Neural cell (in vitro differentiated cells): ENCODE measurements at regions not wholly inside any gene's neighbourhood (a gene's known extent, or its start where the extent isn't known, plus 50 kb on each side); places are given as distances from the start of the nearest gene placed in this dataset.
"Not testable (repeated sequence)": the region's sequence is repeated elsewhere in the genome, so short reads cannot be mapped to it uniquely, and the experiment has no call there.

ENCODE experiments used
- H2AFZ ChIP-seq: fragments of 200-600, 300-800 bp; sonication (generic), shearing (Covaris generic); 2 replicates; pipeline ENCODE4 v1.6.0; 2014; ENCODE audit warnings: low read depth, mild to moderate bottlenecking, antibody characterized with exemption, low read length, moderate library complexity
- H3F3A ChIP-seq: fragments of 200-600 bp; shearing (Covaris generic); 2 replicates; pipeline ENCODE4 v1.6.1; 2016; ENCODE audit warnings: mild to moderate bottlenecking, moderate library complexity, mixed read lengths, antibody characterized with exemption, low read length; ENCODE audit not compliant: insufficient read depth, poor library complexity, severe bottlenecking
- H3K27ac ChIP-seq: fragments of 200-600, 300-800 bp; sonication (generic), shearing (Covaris generic); 2 replicates; pipeline ENCODE4 v1.5.1; 2014; ENCODE audit warnings: mild to moderate bottlenecking, low read length, moderate library complexity
- H3K27me3 ChIP-seq: fragments of 300-800, 200-600 bp; sonication (generic), shearing (Covaris generic); 2 replicates; pipeline ENCODE4 v1.6.0; 2014; ENCODE audit warnings: mild to moderate bottlenecking, low read depth, low read length, moderate library complexity; ENCODE audit not compliant: insufficient read depth
- H3K36me3 ChIP-seq: fragments of 300-800, 200-600 bp; sonication (generic), shearing (Covaris generic); 2 replicates; pipeline ENCODE4 v1.5.1; 2014; ENCODE audit warnings: mild to moderate bottlenecking, antibody characterized with exemption, low read length, moderate library complexity; ENCODE audit not compliant: insufficient read depth
- H3K4me2 ChIP-seq: fragments of 300-800, 200-600 bp; sonication (generic), shearing (Covaris generic); 2 replicates; pipeline ENCODE4 v1.6.0; 2014; ENCODE audit warnings: mild to moderate bottlenecking, low read length
- H3K4me3 ChIP-seq: fragments of 300-800, 200-600 bp; sonication (generic), shearing (Covaris generic); 2 replicates; pipeline ENCODE4 v1.5.1; 2014; ENCODE audit warnings: mild to moderate bottlenecking, low read length, moderate library complexity
- H3K79me2 ChIP-seq: fragments of 200-600 bp; shearing (Covaris generic); replicated peaks from 2 replicates; pipeline ENCODE4 v1.6.0; 2014; ENCODE audit warnings: mild to moderate bottlenecking, low read length, moderate library complexity; ENCODE audit not compliant: insufficient read depth
- H3K9ac ChIP-seq: fragments of 300-800, 200-600 bp; sonication (generic), shearing (Covaris generic); 2 replicates; pipeline ENCODE4 v1.6.1; 2016; ENCODE audit warnings: mild to moderate bottlenecking, low read length, mixed read lengths
- H3K9me2 ChIP-seq: fragments of 200-600 bp; shearing (Covaris generic); 2 replicates; pipeline ENCODE4 v1.6.1; 2016; ENCODE audit warnings: mild to moderate bottlenecking, low read length, mixed read lengths; ENCODE audit not compliant: insufficient read depth
- H3K9me3 ChIP-seq: fragments of 200-600, 300-800 bp; sonication (generic), shearing (Covaris generic); 2 replicates; pipeline ENCODE4 v1.6.1; 2016; ENCODE audit warnings: mild to moderate bottlenecking, mixed run types, low read length, moderate library complexity, mixed read lengths
- H4K20me1 ChIP-seq: fragments of 200-600 bp; shearing (Covaris generic); 2 replicates; pipeline ENCODE4 v1.6.1; 2016; ENCODE audit warnings: mild to moderate bottlenecking, mixed run types; ENCODE audit not compliant: insufficient read depth
- EP300 ChIP-seq: fragments of 450-650 bp; conservative IDR thresholded peaks from 2 replicates; pipeline ENCODE4 v1.6.1; 2014; ENCODE audit warnings: antibody characterized with exemption, mild to moderate bottlenecking, moderate library complexity; ENCODE audit not compliant: poor library complexity, severe bottlenecking
- EZH2 ChIP-seq: fragments of 200-600, 300-800 bp; shearing (Covaris generic), sonication (generic); IDR thresholded peaks from 2 replicates; pipeline ENCODE4 v1.6.1; 2014; ENCODE audit warnings: antibody characterized with exemption, low read length, borderline replicate concordance, mild to moderate bottlenecking; ENCODE audit not compliant: insufficient read depth, poor library complexity, severe bottlenecking
- MXI1 ChIP-seq: fragments of 450-650 bp; conservative IDR thresholded peaks from 2 replicates; pipeline ENCODE4 v1.6.1; 2014; ENCODE audit warnings: antibody characterized with exemption, mild to moderate bottlenecking; ENCODE audit not compliant: poor library complexity, severe bottlenecking
- RAD21 ChIP-seq: fragments of 450-650 bp; conservative IDR thresholded peaks from 2 replicates; pipeline ENCODE4 v1.6.1; 2014; ENCODE audit warnings: antibody characterized with exemption, mild to moderate bottlenecking, moderate library complexity
- REST ChIP-seq: IDR thresholded peaks from 2 replicates; pipeline ENCODE4 v1.6.1; 2012; ENCODE audit warnings: borderline replicate concordance
- SMC3 ChIP-seq: fragments of 450-650 bp; conservative IDR thresholded peaks from 2 replicates; pipeline ENCODE4 v1.6.1; 2014; ENCODE audit warnings: antibody characterized with exemption, mild to moderate bottlenecking, moderate library complexity; ENCODE audit not compliant: poor library complexity

GRCh38 chr6:144666781-144667180 lies 381.6 kb downstream of the UTRN start:
- no peaks in the 10 kb centered on the region for H3K9me2 ChIP-seq
- H3K4me2 ChIP-seq: no peak overlapping the region
- H3K36me3 ChIP-seq: no peaks in the 10 kb centered on the region
- H4K20me1 ChIP-seq: no peaks in the 10 kb centered on the region
- H3F3A ChIP-seq: peaks cover 3% of the 10 kb centered on the region
- H3K9me3 ChIP-seq: no peaks in the 10 kb centered on the region
- H3K27me3 ChIP-seq: no peaks in the 10 kb centered on the region
- H3K4me3 ChIP-seq: no peak overlapping the region
- H2AFZ ChIP-seq: no peak overlapping the region
- H3K79me2 ChIP-seq: peaks cover 16% of the 10 kb centered on the region
- TF ChIP-seq MXI1: no peak
- TF ChIP-seq RAD21: no peak
- no peak for TF ChIP-seq EP300
- TF ChIP-seq EZH2: no peak
- no peak for TF ChIP-seq REST
- H3K9ac ChIP-seq: no peak overlapping the region
- no peak overlapping the region for H3K27ac ChIP-seq

GRCh38 chr6:144667532-144668503 lies 382.7 kb downstream of the UTRN start:
- Histone ChIP-seq H3K9me2 (no peaks in the 10 kb centered on the region), H3K4me2 (no peak overlapping the region), H3K4me3 (no peak overlapping the region), H2AFZ (no peak overlapping the region), H3K9ac (no peak overlapping the region), H3K27ac (no peak overlapping the region), H3K79me2 (peaks cover 24% of the 10 kb centered on the region), H3K36me3 (no peaks in the 10 kb centered on the region), H3K9me3 (no peaks in the 10 kb centered on the region), H3K27me3 (no peaks in the 10 kb centered on the region), H3F3A (no peaks in the 10 kb centered on the region), H4K20me1 (no peaks in the 10 kb centered on the region)
- TF ChIP-seq SMC3 (no peak), EZH2 (no peak), EP300 (no peak), MXI1 (no peak)

- H3K36me3 ChIP-seq, H2AFZ ChIP-seq, H3K9me3 ChIP-seq, H3K4me2 ChIP-seq, H3K27me3 ChIP-seq, H4K20me1 ChIP-seq, H3K9ac ChIP-seq, H3K9me2 ChIP-seq, H3K4me3 ChIP-seq, H3K27ac ChIP-seq, H3F3A ChIP-seq: not testable (repeated sequence)
- peaks cover 25% of the 10 kb centered on the region for H3K79me2 ChIP-seq
These were observed 385.1 kb downstream of the UTRN start for GRCh38 chr6:144670259-144670658.
